CD14-positive monocyte (primary cell): ENCODE measurements at regions not wholly inside any gene's neighbourhood (a gene's known extent, or its start where the extent isn't known, plus 50 kb on each side); places are given as distances from the start of the nearest gene placed in this dataset.

ENCODE experiments used
- DNase-seq, 3 donors: peaks; one replicate each; pipeline ENCODE4 v3.0.0-alpha.2; 2011 to 2022
- H2AFZ ChIP-seq: 2 replicates; pipeline ENCODE4 v1.6.0; 2012; ENCODE audit warnings: mild to moderate bottlenecking, low read depth, low read length, inconsistent platforms; ENCODE audit not compliant: insufficient read depth, poor library complexity, severe bottlenecking
- H3K27ac ChIP-seq, 2 donors: 1 replicate in 1 of 2; 2 replicates in 1 of 2; pipeline ENCODE4 v1.5.1; 2012 to 2013; ENCODE audit warnings: low read length in 2 of 2, control low read depth in 1 of 2, inconsistent platforms in 1 of 2, low read depth in 1 of 2, mild to moderate bottlenecking in 1 of 2
- H3K27me3 ChIP-seq, 2 donors: one replicate each; pipeline versions ENCODE4 v1.6.0 to v1.6.1; 2011 to 2013; ENCODE audit warnings: low read length in 2 of 2; ENCODE audit not compliant: control insufficient read depth in 2 of 2, insufficient read depth in 2 of 2
- H3K36me3 ChIP-seq, 2 donors: replicated peaks in 1 of 2; 1 replicate in 1 of 2; 2 replicates in 1 of 2; pipeline versions ENCODE4 v1.5.1 to v1.6.1; 2012 to 2013; ENCODE audit warnings: low read length in 2 of 2, control low read depth in 1 of 2, inconsistent platforms in 1 of 2, mild to moderate bottlenecking in 1 of 2; ENCODE audit not compliant: insufficient read depth in 2 of 2, control insufficient read depth in 1 of 2
- H3K4me1 ChIP-seq, 2 donors: 1 replicate in 1 of 2; 2 replicates in 1 of 2; pipeline versions ENCODE4 v1.5.1 to v1.6.1; 2012 to 2013; ENCODE audit warnings: low read length in 2 of 2, control low read depth in 1 of 2, inconsistent platforms in 1 of 2, mild to moderate bottlenecking in 1 of 2, moderate library complexity in 1 of 2; ENCODE audit not compliant: insufficient read depth in 2 of 2, control insufficient read depth in 1 of 2
- H3K4me2 ChIP-seq: replicated peaks from 2 replicates; pipeline ENCODE3; 2012; ENCODE audit warnings: low read length, moderate library complexity, mild to moderate bottlenecking; ENCODE audit not compliant: poor library complexity, severe bottlenecking; ENCODE audit errors: extremely low read depth
- H3K4me3 ChIP-seq, 3 experiments: fragments of 200-600 bp in 1 of 3; sonication (generic) in 1 of 3; replicated peaks in 1 of 3; 1 replicate in 2 of 3; 2 replicates in 1 of 3; pipeline ENCODE4 v1.5.1; 2011 to 2013; ENCODE audit warnings: low read length in 3 of 3, mild to moderate bottlenecking in 3 of 3, control low read depth in 2 of 3, low read depth in 2 of 3, inconsistent platforms in 1 of 3, moderate library complexity in 1 of 3
- H3K79me2 ChIP-seq: 2 replicates; pipeline ENCODE4 v1.6.0; 2012; ENCODE audit warnings: mild to moderate bottlenecking, control low read depth, inconsistent platforms, low read length, moderate library complexity; ENCODE audit not compliant: insufficient read depth
- H3K9ac ChIP-seq: 2 replicates; pipeline ENCODE4 v1.6.0; 2017; ENCODE audit warnings: low read length, mild to moderate bottlenecking; ENCODE audit not compliant: insufficient read depth, poor library complexity, severe bottlenecking
- H3K9me3 ChIP-seq, 2 donors: replicated peaks in 1 of 2; 1 replicate in 1 of 2; 2 replicates in 1 of 2; pipeline versions ENCODE4 v1.5.1 to v1.6.1; 2012 to 2013; ENCODE audit warnings: low read length in 2 of 2, control low read depth in 1 of 2; ENCODE audit not compliant: control insufficient read depth in 1 of 2, insufficient read depth in 1 of 2
- H4K20me1 ChIP-seq: 2 replicates; pipeline ENCODE4 v1.6.0; 2012; ENCODE audit warnings: mild to moderate bottlenecking, low read length, control low read depth, moderate library complexity; ENCODE audit not compliant: insufficient read depth
- H3K27ac Mint-ChIP-seq, 7 donors: one replicate each; pipeline ENCODE4 v1.8.0; 2020; ENCODE audit warnings: mild to moderate bottlenecking in 7 of 7, mixed read lengths in 7 of 7, moderate library complexity in 6 of 7, inconsistent platforms in 2 of 7
- H3K27me3 Mint-ChIP-seq, 3 donors: one replicate each; pipeline ENCODE4 v1.8.0; 2021 to 2022; ENCODE audit warnings: low read depth in 3 of 3, mild to moderate bottlenecking in 3 of 3, mixed read lengths in 3 of 3, moderate library complexity in 3 of 3, inconsistent platforms in 1 of 3
- H3K36me3 Mint-ChIP-seq, 2 donors: one replicate each; pipeline ENCODE4 v1.8.0; 2020; ENCODE audit warnings: mixed read lengths in 2 of 2, inconsistent platforms in 1 of 2, mild to moderate bottlenecking in 1 of 2
- H3K4me1 Mint-ChIP-seq: one replicate; pipeline ENCODE4 v1.8.0; 2020; ENCODE audit warnings: mild to moderate bottlenecking, mixed read lengths
- H3K4me3 Mint-ChIP-seq, 2 donors: one replicate each; pipeline ENCODE4 v1.8.0; 2020; ENCODE audit warnings: mild to moderate bottlenecking in 2 of 2, mixed read lengths in 2 of 2, moderate library complexity in 1 of 2
- H3K9me3 Mint-ChIP-seq, 7 donors: one replicate each; pipeline ENCODE4 v1.8.0; 2020 to 2022; ENCODE audit warnings: mixed read lengths in 7 of 7, mild to moderate bottlenecking in 6 of 7, moderate library complexity in 6 of 7, inconsistent platforms in 2 of 7
- CTCF ChIP-seq: fragments of 200-600 bp; IDR thresholded peaks from one replicate; pipeline ENCODE4 v1.8.0; 2022; ENCODE audit warnings: antibody characterized with exemption, mild to moderate bottlenecking
- WGBS: methylation state at CpG from one replicate; pipeline ENCODE4 v1.1.5; 2013; ENCODE audit warnings: missing lambda C conversion rate; ENCODE audit not compliant: insufficient coverage; 5-methylcytosine and 5-hydroxymethylcytosine counted together
- intact Hi-C, 2 donors: fragments of 100-400 bp; cut with micrococcal nuclease; formaldehyde crosslinking; loops; one replicate each; pipeline versions ENCODE4 v1.15.0 to v1.15.1; 2023

GRCh38 chr6:54002116-54002515, 109.1 kb upstream of the MLIP start:
- no peak overlapping the region for H3K4me3 Mint-ChIP-seq
- TF ChIP-seq CTCF: no peak
- H3K27ac Mint-ChIP-seq: peak overlapping the region in 1 of 7 donors; percentile 25
- Histone ChIP-seq H3K36me3 (no peaks in the 10 kb centered on the region), H3K9ac (no peak overlapping the region), H3K4me1 (no peaks in the 10 kb centered on the region), H3K9me3 (no peaks in the 10 kb centered on the region), H3K4me2 (no peak overlapping the region), H3K27me3 (no peaks in the 10 kb centered on the region), H3K4me3 (no peak overlapping the region), H2AFZ (no peak overlapping the region), H3K79me2 (no peaks in the 10 kb centered on the region), H3K27ac (no peak overlapping the region), H4K20me1 (no peaks in the 10 kb centered on the region)
- H3K4me1 Mint-ChIP-seq: no peaks in the 10 kb centered on the region
- intact Hi-C loops: no loop called here
- H3K9me3 Mint-ChIP-seq: no peaks in the 10 kb centered on the region
- DNase-seq: no peak
- no peaks in the 10 kb centered on the region for H3K36me3 Mint-ChIP-seq
- peaks cover 0 to 4% (median 0%) of the 10 kb centered on the region in 3 donors for H3K27me3 Mint-ChIP-seq
- 100% methylated on average over 1 of the region's 1 CpG for WGBS

GRCh38 chr6:54003316-54003715, 107.9 kb upstream of the MLIP start:
- no peak overlapping the region for H3K4me3 Mint-ChIP-seq
- H4K20me1 ChIP-seq: no peaks in the 10 kb centered on the region
- H3K79me2 ChIP-seq: no peaks in the 10 kb centered on the region
- H3K9ac ChIP-seq: no peak overlapping the region
- no peak overlapping the region for H3K4me3 ChIP-seq
- H3K4me1 ChIP-seq: no peaks in the 10 kb centered on the region
- intact Hi-C loops: no loop called here
- no peaks in the 10 kb centered on the region for H3K36me3 Mint-ChIP-seq
- H3K9me3 Mint-ChIP-seq: no peaks in the 10 kb centered on the region
- no peak overlapping the region for H3K27ac ChIP-seq
- no peaks in the 10 kb centered on the region for H3K36me3 ChIP-seq
- H3K27ac Mint-ChIP-seq: no peak overlapping the region
- H3K27me3 Mint-ChIP-seq: peaks cover 0 to 4% (median 0%) of the 10 kb centered on the region in 3 donors
- no peak for DNase-seq
- no peaks in the 10 kb centered on the region for H3K27me3 ChIP-seq
- H3K4me1 Mint-ChIP-seq: no peaks in the 10 kb centered on the region
- no peak overlapping the region for H2AFZ ChIP-seq
- H3K4me2 ChIP-seq: no peak overlapping the region
- TF ChIP-seq CTCF: no peak
- no peaks in the 10 kb centered on the region for H3K9me3 ChIP-seq
- 60% methylated on average over 1 of the region's 1 CpG for WGBS
